Bronchial epithelial cell (primary cell): ENCODE measurements at regions not wholly inside any gene's neighbourhood (a gene's known extent, or its start where the extent isn't known, plus 50 kb on each side); places are given as distances from the start of the nearest gene placed in this dataset.
A peak's percentile ranks its signal among the peaks of the same experiment; 100 is the strongest.

Experiments
- DNase-seq: peaks from one replicate; pipeline ENCODE4 v3.0.0-alpha.2; 2010; ENCODE audit warnings: low read depth
- FAIRE-seq: peaks from 2 replicates; lab custom pipeline; 2011; peaks lifted over from hg19 to GRCh38; lab: Jason Lieb, UNC
- H3K27me3 ChIP-seq: 2 replicates; pipeline ENCODE4 v1.5.1; 2011; ENCODE audit warnings: low read length; ENCODE audit not compliant: control insufficient read depth, insufficient read depth
- H3K36me3 ChIP-seq: 2 replicates; pipeline ENCODE4 v1.5.1; 2011; ENCODE audit warnings: low read length; ENCODE audit not compliant: control insufficient read depth, insufficient read depth
- H3K4me3 ChIP-seq: 2 replicates; pipeline ENCODE4 v1.5.1; 2011; ENCODE audit warnings: mild to moderate bottlenecking, low read depth, low read length, control low read depth
- TF ChIP-seq, protein P1 (sequence below): IDR thresholded peaks from 2 replicates; pipeline ENCODE4 v1.5.1; 2011; ENCODE audit warnings: mild to moderate bottlenecking, moderate library complexity, low read length, control low read depth, inconsistent platforms; ENCODE audit not compliant: insufficient read depth, severe bottlenecking

DNA sequence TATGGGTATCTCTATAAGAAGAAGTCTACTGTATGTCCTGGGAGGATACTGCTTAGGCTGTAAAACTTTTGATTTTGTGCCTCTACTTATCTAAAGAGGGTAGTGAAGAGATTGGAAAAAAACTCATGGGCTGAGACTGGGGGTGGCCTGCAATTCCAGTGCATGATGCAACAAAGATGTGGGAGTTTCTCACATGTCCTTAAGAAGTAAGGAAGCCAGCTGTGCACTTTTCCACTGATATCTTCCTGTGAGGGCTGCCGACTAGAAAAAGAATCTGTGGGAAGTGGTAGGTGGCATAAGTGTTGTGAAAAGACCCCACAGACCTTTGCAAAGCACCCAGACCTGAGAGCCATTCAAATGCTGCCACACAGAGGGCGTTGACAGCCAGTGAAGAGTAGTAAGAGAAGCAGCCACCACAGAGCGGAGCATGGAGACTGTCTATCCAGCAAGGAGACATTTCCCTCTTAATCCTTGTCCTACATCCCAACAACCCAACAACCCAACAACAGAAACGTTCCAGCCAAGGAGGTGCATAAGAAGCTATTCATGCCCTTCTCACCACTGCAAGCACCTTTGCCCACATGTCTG is 65.1 kb downstream of the PFDN4 start:
- TF ChIP-seq, protein P1, sequence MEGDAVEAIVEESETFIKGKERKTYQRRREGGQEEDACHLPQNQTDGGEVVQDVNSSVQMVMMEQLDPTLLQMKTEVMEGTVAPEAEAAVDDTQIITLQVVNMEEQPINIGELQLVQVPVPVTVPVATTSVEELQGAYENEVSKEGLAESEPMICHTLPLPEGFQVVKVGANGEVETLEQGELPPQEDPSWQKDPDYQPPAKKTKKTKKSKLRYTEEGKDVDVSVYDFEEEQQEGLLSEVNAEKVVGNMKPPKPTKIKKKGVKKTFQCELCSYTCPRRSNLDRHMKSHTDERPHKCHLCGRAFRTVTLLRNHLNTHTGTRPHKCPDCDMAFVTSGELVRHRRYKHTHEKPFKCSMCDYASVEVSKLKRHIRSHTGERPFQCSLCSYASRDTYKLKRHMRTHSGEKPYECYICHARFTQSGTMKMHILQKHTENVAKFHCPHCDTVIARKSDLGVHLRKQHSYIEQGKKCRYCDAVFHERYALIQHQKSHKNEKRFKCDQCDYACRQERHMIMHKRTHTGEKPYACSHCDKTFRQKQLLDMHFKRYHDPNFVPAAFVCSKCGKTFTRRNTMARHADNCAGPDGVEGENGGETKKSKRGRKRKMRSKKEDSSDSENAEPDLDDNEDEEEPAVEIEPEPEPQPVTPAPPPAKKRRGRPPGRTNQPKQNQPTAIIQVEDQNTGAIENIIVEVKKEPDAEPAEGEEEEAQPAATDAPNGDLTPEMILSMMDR: no peak
- FAIRE-seq (no peak), DNase-seq (no peak)
- H3K36me3 ChIP-seq: no peaks in the 10 kb centered on the region
- H3K4me3 ChIP-seq: no peak overlapping the region
- no peaks in the 10 kb centered on the region for H3K27me3 ChIP-seq

DNA sequence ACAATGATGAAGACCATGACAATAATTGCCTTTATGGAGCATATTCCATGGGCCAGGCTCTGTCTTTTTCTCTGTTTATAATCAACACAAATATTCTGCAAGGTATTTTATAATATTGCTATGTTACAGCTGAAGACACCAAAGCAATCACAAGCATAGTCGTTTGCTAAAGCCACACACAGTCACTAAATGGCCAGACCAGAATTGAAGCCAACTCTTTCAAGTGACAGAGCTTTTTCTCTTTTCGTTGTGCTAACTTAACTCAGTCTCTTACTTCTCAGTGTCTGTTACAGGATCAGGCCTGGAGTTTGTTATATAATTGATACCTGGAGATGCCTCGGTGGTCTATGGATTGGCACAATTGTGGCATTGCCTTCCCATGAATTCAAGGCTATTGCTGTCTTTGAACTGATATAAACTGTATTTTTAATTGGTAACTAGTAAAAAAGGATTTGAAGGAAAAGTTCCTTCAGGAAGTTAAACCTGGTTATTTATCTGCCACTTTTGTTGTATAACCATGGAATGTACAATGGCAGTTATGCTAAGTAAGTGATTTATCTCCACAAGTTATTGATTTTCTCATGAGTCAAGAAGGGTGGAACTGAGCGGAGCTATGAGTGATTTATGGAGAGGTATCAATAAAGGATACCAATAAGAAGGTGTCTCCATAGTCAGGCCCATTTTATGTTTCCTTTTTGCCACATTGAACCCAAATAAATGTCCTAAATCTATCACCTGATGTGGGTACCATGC is 67.6 kb downstream of the PFDN4 start:
- Histone ChIP-seq H3K27me3 (no peaks in the 10 kb centered on the region), H3K4me3 (no peak overlapping the region), H3K36me3 (no peaks in the 10 kb centered on the region)
- no peak for DNase-seq
- no peak for FAIRE-seq
- TF ChIP-seq, protein P1: no peak

DNA sequence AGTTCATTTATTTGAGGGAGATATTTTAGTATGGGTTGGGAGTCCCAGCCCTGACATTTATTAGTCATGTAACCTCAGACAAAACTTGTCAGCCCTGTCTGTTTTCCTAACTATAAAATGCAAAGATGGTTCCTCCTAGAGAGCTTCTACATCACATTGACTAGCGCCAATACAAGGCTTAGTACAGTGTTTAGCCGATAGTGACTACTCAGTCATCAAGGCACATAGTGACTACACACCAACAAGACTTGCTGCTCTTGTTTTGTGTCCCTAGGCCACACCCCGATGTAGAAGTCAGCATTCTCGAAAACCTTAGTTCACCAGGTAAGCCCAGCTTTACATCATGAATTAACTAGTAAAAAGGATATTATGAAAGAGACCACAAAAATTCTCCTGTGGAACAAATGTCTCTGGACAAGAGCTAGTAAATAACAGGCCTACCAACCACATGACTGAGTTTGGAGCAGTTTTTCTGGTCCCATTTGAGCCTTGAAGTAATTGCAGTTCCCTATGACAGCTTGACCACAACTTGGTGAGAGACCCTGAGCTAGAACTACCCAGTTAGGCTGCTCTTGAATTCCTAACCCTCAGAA is 68.8 kb downstream of the PFDN4 start:
- TF ChIP-seq, protein P1: no peak
- Histone ChIP-seq H3K36me3 (no peaks in the 10 kb centered on the region), H3K27me3 (no peaks in the 10 kb centered on the region), H3K4me3 (no peak overlapping the region)
- FAIRE-seq: no peak
- peak; percentile 21 for DNase-seq

DNA sequence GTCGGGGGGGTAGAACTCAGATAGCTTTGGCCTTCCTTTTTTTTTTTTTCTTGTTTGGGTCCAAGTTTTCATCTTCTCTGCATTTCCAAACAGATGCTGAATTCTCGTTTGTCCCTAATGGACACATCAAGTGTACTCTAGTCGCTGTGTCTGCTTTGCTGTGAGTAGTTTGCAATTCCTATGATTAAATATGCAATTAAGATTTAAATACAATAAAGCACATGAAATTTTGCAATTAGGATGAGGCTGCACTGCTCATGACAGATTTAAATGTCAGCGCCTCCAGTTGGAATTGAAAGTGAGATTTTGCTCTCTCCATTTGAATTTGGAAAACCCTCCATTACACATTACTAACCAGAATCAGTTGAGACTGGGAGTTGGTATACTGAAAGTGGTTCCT is 70.4 kb downstream of the PFDN4 start:
- H3K4me3 ChIP-seq: no peak overlapping the region
- TF ChIP-seq, protein P1: no peak
- FAIRE-seq (no peak), DNase-seq (no peak)
- no peaks in the 10 kb centered on the region for H3K36me3 ChIP-seq
- H3K27me3 ChIP-seq: no peaks in the 10 kb centered on the region

DNA sequence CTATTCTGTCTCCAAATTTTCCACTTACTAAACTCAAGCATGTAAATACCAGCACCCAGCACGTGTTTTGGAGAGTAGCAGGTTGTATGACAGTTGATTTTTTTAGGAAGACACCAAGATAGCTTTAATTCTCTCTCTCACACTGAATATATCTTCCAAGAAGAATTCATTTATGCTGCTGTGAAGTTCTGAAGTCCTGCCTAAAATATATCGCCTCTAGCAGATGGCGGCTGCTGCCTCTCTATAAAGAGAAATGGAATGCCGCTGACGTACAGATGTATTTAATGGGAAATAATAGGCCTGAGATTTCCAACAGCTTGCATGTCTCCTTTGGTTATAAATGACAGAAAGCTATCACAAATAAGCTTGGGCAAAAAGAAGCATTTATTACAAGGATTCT is 74.7 kb downstream of the PFDN4 start:
- FAIRE-seq (no peak), DNase-seq (no peak)
- Histone ChIP-seq H3K27me3 (no peaks in the 10 kb centered on the region), H3K4me3 (no peak overlapping the region), H3K36me3 (no peaks in the 10 kb centered on the region)
- TF ChIP-seq, protein P1: no peak
